MM.1S (cell line): ENCODE measurements at regions not wholly inside any gene's neighbourhood (a gene's known extent, or its start where the extent isn't known, plus 50 kb on each side); places are given as distances from the start of the nearest gene placed in this dataset.

Source experiments
- CTCF ChIP-seq: fragments of 300-600 bp; sonication (generic); IDR thresholded peaks from 2 replicates; pipeline ENCODE4 v1.5.1; 2016; ENCODE audit warnings: antibody characterized with exemption, low read length, mixed read lengths
- EZH2 ChIP-seq: fragments of 300-600 bp; sonication (generic); optimal IDR thresholded peaks from 2 replicates; pipeline ENCODE3; 2017; ENCODE audit warnings: low read depth, mild to moderate bottlenecking, antibody characterized with exemption, low read length, mixed read lengths
- EZH2phosphoT487 ChIP-seq: fragments of 300-600 bp; sonication (generic); IDR thresholded peaks from 2 replicates; pipeline ENCODE4 v1.6.1; 2018; ENCODE audit warnings: antibody characterized with exemption, low read length

GRCh38 chr13:22979952-22980351 lies 200.8 kb upstream of the SGCG start:
- TF ChIP-seq CTCF = no peak
- TF ChIP-seq EZH2 = no peak
- no peak for TF ChIP-seq EZH2phosphoT487
